ENCODE measurements at regions not wholly inside any gene's neighbourhood (a gene's known extent, or its start where the extent isn't known, plus 50 kb on each side); places are given as distances from the start of the nearest gene placed in this dataset.

DNA sequence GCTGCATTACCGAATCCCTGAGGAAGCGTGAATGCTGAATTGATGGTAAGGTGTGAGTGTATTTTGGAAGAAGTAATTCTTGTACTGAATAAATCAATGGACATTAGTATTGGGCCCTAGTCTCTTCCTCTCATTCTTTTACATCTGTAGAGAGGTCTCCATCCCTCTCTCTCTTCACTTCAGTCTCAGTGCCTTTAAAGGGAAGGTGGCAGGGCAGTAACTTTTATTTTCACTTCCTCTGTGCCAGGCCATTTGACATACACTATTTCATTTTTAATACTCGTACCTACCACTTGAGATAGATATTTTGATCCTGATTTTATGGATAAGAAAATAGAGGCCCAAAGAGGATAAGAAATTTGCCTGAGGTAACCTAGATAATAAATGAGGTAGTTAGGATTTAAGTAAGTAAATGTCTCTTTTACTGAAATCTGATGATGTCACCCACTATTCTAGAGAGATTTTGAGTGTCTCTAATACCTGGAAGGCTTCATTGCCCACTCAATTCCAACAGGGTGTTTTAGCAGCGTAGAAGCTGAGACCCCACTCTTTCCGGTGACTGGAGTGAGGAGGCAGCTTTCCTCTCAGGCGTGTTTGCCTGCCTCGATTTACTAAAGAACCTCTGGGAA, 177.9 kb upstream of the PRICKLE1 start:
- TF ChIP-seq, protein P1, sequence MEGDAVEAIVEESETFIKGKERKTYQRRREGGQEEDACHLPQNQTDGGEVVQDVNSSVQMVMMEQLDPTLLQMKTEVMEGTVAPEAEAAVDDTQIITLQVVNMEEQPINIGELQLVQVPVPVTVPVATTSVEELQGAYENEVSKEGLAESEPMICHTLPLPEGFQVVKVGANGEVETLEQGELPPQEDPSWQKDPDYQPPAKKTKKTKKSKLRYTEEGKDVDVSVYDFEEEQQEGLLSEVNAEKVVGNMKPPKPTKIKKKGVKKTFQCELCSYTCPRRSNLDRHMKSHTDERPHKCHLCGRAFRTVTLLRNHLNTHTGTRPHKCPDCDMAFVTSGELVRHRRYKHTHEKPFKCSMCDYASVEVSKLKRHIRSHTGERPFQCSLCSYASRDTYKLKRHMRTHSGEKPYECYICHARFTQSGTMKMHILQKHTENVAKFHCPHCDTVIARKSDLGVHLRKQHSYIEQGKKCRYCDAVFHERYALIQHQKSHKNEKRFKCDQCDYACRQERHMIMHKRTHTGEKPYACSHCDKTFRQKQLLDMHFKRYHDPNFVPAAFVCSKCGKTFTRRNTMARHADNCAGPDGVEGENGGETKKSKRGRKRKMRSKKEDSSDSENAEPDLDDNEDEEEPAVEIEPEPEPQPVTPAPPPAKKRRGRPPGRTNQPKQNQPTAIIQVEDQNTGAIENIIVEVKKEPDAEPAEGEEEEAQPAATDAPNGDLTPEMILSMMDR (IDR thresholded peaks at IDR 0.05; ENCODE audit: insufficient read depth, low read depth, low read length), result no peak
- H3K4me3 ChIP-seq (ENCODE audit: low read depth, low read length), result no peak overlapping the region
- no peak for DNase-seq (ENCODE audit: low read depth)

DNA sequence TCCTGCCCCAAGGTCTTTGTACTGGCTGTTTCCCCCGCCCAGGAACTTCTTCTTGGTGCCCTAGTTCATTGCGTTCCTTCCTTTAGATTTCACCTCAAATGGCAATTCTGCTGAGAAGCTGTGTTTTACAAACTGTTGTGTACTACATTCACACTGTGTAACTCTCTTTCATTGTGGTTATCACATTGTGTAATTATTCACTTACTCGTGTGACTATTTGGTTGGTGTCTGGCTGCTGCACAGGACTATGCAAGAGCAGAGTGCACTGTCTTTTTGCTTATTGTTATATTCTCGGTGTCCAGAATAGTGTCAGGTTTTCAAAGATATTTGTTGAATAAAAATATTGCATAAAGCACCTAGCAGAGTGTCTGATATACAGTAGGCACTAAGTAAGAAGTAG, 177.2 kb upstream of the PRICKLE1 start:
- no peak overlapping the region for H3K4me3 ChIP-seq (ENCODE audit: low read depth, low read length)
- no peak for DNase-seq (ENCODE audit: low read depth)
- TF ChIP-seq, protein P1 (IDR thresholded peaks at IDR 0.05; ENCODE audit: insufficient read depth, low read depth, low read length), result no peak

DNA sequence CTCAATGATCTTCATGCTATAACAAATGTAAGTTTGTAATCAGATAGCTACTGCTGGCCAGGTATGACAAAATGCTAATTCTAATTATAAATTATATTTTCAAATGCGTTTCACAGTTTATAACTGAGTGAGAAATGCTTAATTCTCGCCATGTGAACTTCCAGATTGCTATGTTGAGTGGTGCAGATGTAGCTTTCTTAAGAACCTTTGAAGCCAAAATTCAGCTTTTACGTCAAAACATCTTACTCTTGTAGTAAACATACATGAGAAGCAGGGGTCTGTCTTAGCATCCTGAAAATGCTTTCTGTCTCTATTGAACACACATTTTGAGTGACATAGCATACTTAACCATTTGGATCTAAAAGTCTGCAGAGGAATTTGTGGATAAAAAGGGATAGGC, 176.5 kb upstream of the PRICKLE1 start:
- H3K4me3 ChIP-seq (ENCODE audit: low read depth, low read length), result no peak overlapping the region
- TF ChIP-seq, protein P1 (IDR thresholded peaks at IDR 0.05; ENCODE audit: insufficient read depth, low read depth, low read length), result no peak
- no peak for DNase-seq (ENCODE audit: low read depth)

DNA sequence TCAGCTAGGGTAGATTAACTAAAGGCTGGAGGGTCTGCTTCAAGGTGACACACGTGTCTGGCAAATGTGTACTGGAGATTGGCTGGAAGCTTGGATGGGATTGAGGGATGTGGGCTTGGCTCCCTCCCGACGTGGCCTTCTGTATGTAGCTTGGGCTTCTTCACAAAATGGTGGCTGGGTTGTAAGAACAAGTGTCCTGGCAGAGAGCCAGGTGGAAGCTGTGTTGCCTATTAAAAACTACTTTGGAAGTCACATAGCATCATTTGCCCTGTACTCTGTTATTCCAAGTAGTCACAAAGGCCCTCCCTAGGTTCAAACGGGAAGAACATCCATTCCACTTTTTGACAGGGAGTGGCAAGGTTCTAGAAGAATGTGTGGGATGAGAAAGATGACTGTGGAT, 174.1 kb upstream of the PRICKLE1 start:
- DNase-seq (ENCODE audit: low read depth), result no peak
- H3K4me3 ChIP-seq (ENCODE audit: low read depth, low read length), result no peak overlapping the region
- TF ChIP-seq, protein P1 (IDR thresholded peaks at IDR 0.05; ENCODE audit: insufficient read depth, low read depth, low read length), result no peak

DNA sequence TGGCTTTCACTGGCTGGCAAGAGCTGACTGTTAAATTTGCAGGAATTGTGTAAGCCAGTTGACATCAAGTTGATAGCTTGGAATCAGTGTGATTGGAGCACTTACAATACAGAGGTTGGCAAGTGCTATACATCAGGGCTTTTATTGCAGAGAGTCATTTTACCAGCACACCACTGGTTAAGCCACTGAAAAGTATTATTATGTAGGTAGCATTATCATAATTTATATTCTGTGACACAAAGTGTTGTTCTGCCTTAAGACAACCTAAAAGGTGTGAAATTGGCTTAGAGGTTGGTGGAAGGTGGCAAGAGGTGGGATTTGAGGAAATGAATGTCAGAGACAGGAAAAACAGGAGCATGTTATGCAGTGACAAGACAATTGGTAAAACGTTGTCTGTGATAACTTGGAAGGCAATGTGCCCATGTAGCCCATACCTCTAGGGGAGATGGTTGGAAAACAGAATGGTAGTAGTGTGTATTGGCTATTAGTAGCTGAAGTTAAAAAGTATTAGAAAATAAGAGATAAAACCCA, 172.9 kb upstream of the PRICKLE1 start:
- no peak overlapping the region for H3K4me3 ChIP-seq (ENCODE audit: low read depth, low read length)
- TF ChIP-seq, protein P1 (IDR thresholded peaks at IDR 0.05; ENCODE audit: insufficient read depth, low read depth, low read length), result no peak
- no peak for DNase-seq (ENCODE audit: low read depth)

DNA sequence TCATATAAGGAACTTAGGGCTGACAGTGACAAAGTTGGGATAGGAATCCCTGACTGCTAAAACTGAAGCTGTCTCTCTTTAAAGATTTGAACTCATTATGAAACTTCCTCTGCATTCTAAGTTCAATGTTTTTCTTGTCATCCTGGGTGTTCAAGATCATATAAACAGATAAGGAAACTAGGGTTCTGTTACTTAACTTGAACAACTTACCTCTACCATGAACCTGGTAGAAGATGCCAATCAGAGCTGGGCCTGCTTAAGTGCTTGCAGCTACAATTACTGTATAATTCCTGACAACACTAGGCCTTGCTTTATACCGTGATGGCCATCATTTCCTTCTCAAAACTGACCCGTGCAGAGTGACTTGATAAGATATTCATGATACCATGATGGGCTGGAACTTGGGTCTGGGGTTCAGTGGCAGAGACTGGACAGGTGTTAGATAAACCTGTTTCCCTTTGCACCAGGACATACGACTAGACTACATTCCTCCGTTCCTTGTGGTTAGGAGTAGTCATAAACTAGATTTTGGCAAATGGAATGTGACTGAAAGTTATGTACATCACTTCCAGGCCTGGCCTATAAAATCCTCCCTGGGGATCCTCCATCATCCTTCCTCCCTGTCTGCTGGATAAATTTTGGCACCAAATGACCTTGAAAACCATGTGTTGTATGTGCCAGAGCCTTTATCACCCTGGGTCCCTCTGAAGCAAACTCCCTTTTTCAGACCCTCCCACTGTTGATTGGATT, 172.2 kb upstream of the PRICKLE1 start:
- no peak for DNase-seq (ENCODE audit: low read depth)
- TF ChIP-seq, protein P1 (IDR thresholded peaks at IDR 0.05; ENCODE audit: insufficient read depth, low read depth, low read length), result no peak
- H3K4me3 ChIP-seq (ENCODE audit: low read depth, low read length), result no peak overlapping the region

Measured in fibroblast of villous mesenchyme (primary cell).